HEK293 (cell line): ENCODE measurements at regions not wholly inside any gene's neighbourhood (a gene's known extent, or its start where the extent isn't known, plus 50 kb on each side); places are given as distances from the start of the nearest gene placed in this dataset.

Experiments used
- CTCF ChIP-seq: fragments of 450-650 bp; formaldehyde crosslinking; IDR thresholded peaks from 2 replicates; pipeline ENCODE4 v1.5.1; 2016; ENCODE audit warnings: missing biosample characterization, missing genetic modification characterization
- ELK4 ChIP-seq: IDR thresholded peaks from 2 replicates; pipeline ENCODE4 v1.6.1; 2011; ENCODE audit warnings: mild to moderate bottlenecking, low read depth, low read length, borderline replicate concordance
- PBX3 ChIP-seq: sonication (generic); formaldehyde crosslinking; IDR thresholded peaks from 2 replicates; pipeline ENCODE4 v1.8.1; 2022; ENCODE audit warnings: mild to moderate bottlenecking, moderate library complexity, missing genetic modification reagents
- TCF7L2 ChIP-seq: IDR thresholded peaks from 2 replicates; pipeline ENCODE4 v1.6.1; 2011; ENCODE audit warnings: low read depth, mild to moderate bottlenecking, inconsistent platforms, low read length, moderate library complexity, borderline replicate concordance
- ZEB2 ChIP-seq: fragments of 450-650 bp; formaldehyde crosslinking; IDR thresholded peaks from 2 replicates; pipeline ENCODE4 v1.5.1; 2016; ENCODE audit warnings: missing biosample characterization, missing genetic modification characterization
- ZNF140 ChIP-seq: fragments of 450-650 bp; formaldehyde crosslinking; IDR thresholded peaks from 2 replicates; pipeline ENCODE4 v1.5.1; 2016; ENCODE audit warnings: missing biosample characterization, missing genetic modification characterization
- ZNF280D ChIP-seq: fragments of 450-650 bp; formaldehyde crosslinking; IDR thresholded peaks from 2 replicates; pipeline ENCODE4 v1.5.1; 2016; ENCODE audit warnings: missing biosample characterization, missing genetic modification characterization
- ZNF426 ChIP-seq: fragments of 450-650 bp; formaldehyde crosslinking; IDR thresholded peaks from 2 replicates; pipeline ENCODE4 v1.5.1; 2017; ENCODE audit warnings: missing biosample characterization, missing genetic modification characterization, mild to moderate bottlenecking, inconsistent platforms, moderate library complexity
- ZNF623 ChIP-seq: fragments of 450-650 bp; formaldehyde crosslinking; IDR thresholded peaks from 2 replicates; pipeline ENCODE4 v1.5.1; 2016; ENCODE audit warnings: missing biosample characterization, missing genetic modification characterization
- ZNF704 ChIP-seq: fragments of 450-650 bp; formaldehyde crosslinking; IDR thresholded peaks from 2 replicates; pipeline ENCODE4 v1.5.1; 2016; ENCODE audit warnings: missing biosample characterization, missing genetic modification characterization
- ZNF747 ChIP-seq: fragments of 450-650 bp; formaldehyde crosslinking; IDR thresholded peaks from 2 replicates; pipeline ENCODE4 v1.5.1; 2016; ENCODE audit warnings: missing biosample characterization, missing genetic modification characterization
- ZNF777 ChIP-seq: fragments of 450-650 bp; formaldehyde crosslinking; IDR thresholded peaks from 2 replicates; pipeline ENCODE4 v1.5.1; 2017; ENCODE audit warnings: missing biosample characterization, missing genetic modification characterization, borderline replicate concordance

GRCh38 chr12:94705676-94706075 is 55.3 kb upstream of the TMCC3 start:
- TF ChIP-seq ZNF426 (tag by site-specific recombination): no peak
- TF ChIP-seq ZNF747 (tag by site-specific recombination): no peak
- no peak for TF ChIP-seq ZNF280D (tag by site-specific recombination)
- TF ChIP-seq ZNF623: no peak
- no peak for TF ChIP-seq ELK4
- TF ChIP-seq CTCF (tag by site-specific recombination): no peak
- no peak for TF ChIP-seq ZNF704
- TF ChIP-seq ZNF140 (tag by site-specific recombination): no peak
- TF ChIP-seq PBX3 (CRISPR knock-in tag): no peak
- no peak for TF ChIP-seq ZNF777 (tag by site-specific recombination)
- TF ChIP-seq ZEB2 (tag by site-specific recombination): no peak
- TF ChIP-seq TCF7L2: no peak
